ENCODE measurements at regions not wholly inside any gene's neighbourhood (a gene's known extent, or its start where the extent isn't known, plus 50 kb on each side); places are given as distances from the start of the nearest gene placed in this dataset.

GRCh38 chr15:61671736-61672135 lies 388.5 kb downstream of the VPS13C start:
- DNase-seq (no peak), ATAC-seq (ENCODE audit: insufficient read depth, low read depth) (no peak)
- no peak overlapping the region for H2AFZ ChIP-seq (ENCODE audit: low read depth, low read length)
- peaks cover 2% of the 10 kb centered on the region for H3K27me3 ChIP-seq (ENCODE audit: insufficient read depth, low read length, poor library complexity)
- no peak overlapping the region for H3K9ac ChIP-seq (ENCODE audit: low read depth, low read length)
- no peak overlapping the region for H3K27ac ChIP-seq (ENCODE audit: low read length)
- TF ChIP-seq, protein P1, sequence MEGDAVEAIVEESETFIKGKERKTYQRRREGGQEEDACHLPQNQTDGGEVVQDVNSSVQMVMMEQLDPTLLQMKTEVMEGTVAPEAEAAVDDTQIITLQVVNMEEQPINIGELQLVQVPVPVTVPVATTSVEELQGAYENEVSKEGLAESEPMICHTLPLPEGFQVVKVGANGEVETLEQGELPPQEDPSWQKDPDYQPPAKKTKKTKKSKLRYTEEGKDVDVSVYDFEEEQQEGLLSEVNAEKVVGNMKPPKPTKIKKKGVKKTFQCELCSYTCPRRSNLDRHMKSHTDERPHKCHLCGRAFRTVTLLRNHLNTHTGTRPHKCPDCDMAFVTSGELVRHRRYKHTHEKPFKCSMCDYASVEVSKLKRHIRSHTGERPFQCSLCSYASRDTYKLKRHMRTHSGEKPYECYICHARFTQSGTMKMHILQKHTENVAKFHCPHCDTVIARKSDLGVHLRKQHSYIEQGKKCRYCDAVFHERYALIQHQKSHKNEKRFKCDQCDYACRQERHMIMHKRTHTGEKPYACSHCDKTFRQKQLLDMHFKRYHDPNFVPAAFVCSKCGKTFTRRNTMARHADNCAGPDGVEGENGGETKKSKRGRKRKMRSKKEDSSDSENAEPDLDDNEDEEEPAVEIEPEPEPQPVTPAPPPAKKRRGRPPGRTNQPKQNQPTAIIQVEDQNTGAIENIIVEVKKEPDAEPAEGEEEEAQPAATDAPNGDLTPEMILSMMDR (IDR thresholded peaks at IDR 0.05; ENCODE audit: borderline replicate concordance, extremely low read depth, low read length, poor library complexity, severe bottlenecking): no peak
- no peak for TF ChIP-seq EZH2 (IDR thresholded peaks at IDR 0.05; ENCODE audit: borderline replicate concordance, low read depth, low read length, severe bottlenecking)
- no peak overlapping the region for H3K4me2 ChIP-seq (ENCODE audit: insufficient read depth, low read length)
- H4K20me1 ChIP-seq (ENCODE audit: insufficient read depth, low read length): no peaks in the 10 kb centered on the region
- no peaks in the 10 kb centered on the region for H3K79me2 ChIP-seq (ENCODE audit: insufficient read depth, low read length)
- no peak overlapping the region for H3K4me3 ChIP-seq (ENCODE audit: low read depth in 1 of 2, low read length in 2 of 2)
- no peaks in the 10 kb centered on the region for H3K36me3 ChIP-seq (ENCODE audit: insufficient read depth, low read length)
- H3K4me1 ChIP-seq (ENCODE audit: insufficient read depth, low read length): no peaks in the 10 kb centered on the region
- no peaks in the 10 kb centered on the region for H3K9me3 ChIP-seq (ENCODE audit: insufficient read depth, low read length, severe bottlenecking)

- Histone ChIP-seq H3K4me2 (ENCODE audit: insufficient read depth, low read length) (no peak overlapping the region), H3K9ac (ENCODE audit: low read depth, low read length) (no peak overlapping the region), H3K4me3 (ENCODE audit: low read depth in 1 of 2, low read length in 2 of 2) (no peak overlapping the region), H3K27ac (ENCODE audit: low read length) (no peak overlapping the region), H3K79me2 (ENCODE audit: insufficient read depth, low read length) (no peaks in the 10 kb centered on the region), H4K20me1 (ENCODE audit: insufficient read depth, low read length) (no peaks in the 10 kb centered on the region), H3K4me1 (ENCODE audit: insufficient read depth, low read length) (no peaks in the 10 kb centered on the region), H3K9me3 (ENCODE audit: insufficient read depth, low read length, severe bottlenecking) (no peaks in the 10 kb centered on the region), H3K36me3 (ENCODE audit: insufficient read depth, low read length) (no peaks in the 10 kb centered on the region), H2AFZ (ENCODE audit: low read depth, low read length) (no peak overlapping the region), H3K27me3 (ENCODE audit: insufficient read depth, low read length, poor library complexity) (peaks cover 2% of the 10 kb centered on the region)
- DNase-seq: no peak
- ATAC-seq (ENCODE audit: insufficient read depth, low read depth): no peak
- TF ChIP-seq, protein P1 (IDR thresholded peaks at IDR 0.05; ENCODE audit: borderline replicate concordance, extremely low read depth, low read length, poor library complexity, severe bottlenecking): no peak
- TF ChIP-seq EZH2 (IDR thresholded peaks at IDR 0.05; ENCODE audit: borderline replicate concordance, low read depth, low read length, severe bottlenecking): no peak
Measured at GRCh38 chr15:61668444-61668843, 391.8 kb downstream of the VPS13C start.

DNA sequence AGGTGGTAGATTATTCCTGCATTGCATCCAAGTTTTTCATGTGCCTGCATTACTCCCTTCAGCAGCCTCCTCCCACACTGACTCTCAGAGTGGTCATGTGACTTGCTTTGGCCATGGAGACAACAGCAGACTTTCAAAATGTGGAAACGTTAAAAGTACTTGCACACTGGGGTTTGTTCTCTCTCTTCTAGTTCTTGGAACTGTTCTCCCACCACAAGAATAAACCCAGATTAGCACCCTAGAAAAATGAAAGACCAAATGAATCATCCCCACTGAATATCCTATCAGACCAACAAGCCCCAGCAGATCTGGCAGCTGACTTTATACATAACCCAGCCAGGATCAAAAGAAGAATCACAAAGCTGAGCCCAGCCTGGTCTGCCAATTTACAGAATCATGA lies 398.5 kb downstream of the VPS13C start:
- H3K9ac ChIP-seq (ENCODE audit: low read depth, low read length): no peak overlapping the region
- H3K4me2 ChIP-seq (ENCODE audit: insufficient read depth, low read length): no peak overlapping the region
- no peak for TF ChIP-seq EZH2 (IDR thresholded peaks at IDR 0.05; ENCODE audit: borderline replicate concordance, low read depth, low read length, severe bottlenecking)
- TF ChIP-seq, protein P1 (IDR thresholded peaks at IDR 0.05; ENCODE audit: borderline replicate concordance, extremely low read depth, low read length, poor library complexity, severe bottlenecking): no peak
- H4K20me1 ChIP-seq (ENCODE audit: insufficient read depth, low read length): no peaks in the 10 kb centered on the region
- no peaks in the 10 kb centered on the region for H3K27me3 ChIP-seq (ENCODE audit: insufficient read depth, low read length, poor library complexity)
- ATAC-seq (ENCODE audit: insufficient read depth, low read depth) (no peak), DNase-seq (no peak)
- H2AFZ ChIP-seq (ENCODE audit: low read depth, low read length): no peak overlapping the region
- H3K9me3 ChIP-seq (ENCODE audit: insufficient read depth, low read length, severe bottlenecking): no peaks in the 10 kb centered on the region
- no peaks in the 10 kb centered on the region for H3K79me2 ChIP-seq (ENCODE audit: insufficient read depth, low read length)
- no peak overlapping the region for H3K4me3 ChIP-seq (ENCODE audit: low read depth in 1 of 2, low read length in 2 of 2)
- H3K27ac ChIP-seq (ENCODE audit: low read length): no peak overlapping the region
- no peaks in the 10 kb centered on the region for H3K4me1 ChIP-seq (ENCODE audit: insufficient read depth, low read length)
- no peaks in the 10 kb centered on the region for H3K36me3 ChIP-seq (ENCODE audit: insufficient read depth, low read length)

- Histone ChIP-seq H3K9ac (ENCODE audit: low read depth, low read length) (no peak overlapping the region), H3K4me3 (ENCODE audit: low read depth in 1 of 2, low read length in 2 of 2) (no peak overlapping the region), H3K4me1 (ENCODE audit: insufficient read depth, low read length) (no peaks in the 10 kb centered on the region), H3K9me3 (ENCODE audit: insufficient read depth, low read length, severe bottlenecking) (no peaks in the 10 kb centered on the region), H3K27ac (ENCODE audit: low read length) (no peak overlapping the region), H3K4me2 (ENCODE audit: insufficient read depth, low read length) (no peak overlapping the region), H3K27me3 (ENCODE audit: insufficient read depth, low read length, poor library complexity) (no peaks in the 10 kb centered on the region), H3K79me2 (ENCODE audit: insufficient read depth, low read length) (no peaks in the 10 kb centered on the region), H3K36me3 (ENCODE audit: insufficient read depth, low read length) (no peaks in the 10 kb centered on the region), H4K20me1 (ENCODE audit: insufficient read depth, low read length) (no peaks in the 10 kb centered on the region), H2AFZ (ENCODE audit: low read depth, low read length) (no peak overlapping the region)
- DNase-seq: no peak
- TF ChIP-seq, protein P1 (IDR thresholded peaks at IDR 0.05; ENCODE audit: borderline replicate concordance, extremely low read depth, low read length, poor library complexity, severe bottlenecking): no peak
- TF ChIP-seq EZH2 (IDR thresholded peaks at IDR 0.05; ENCODE audit: borderline replicate concordance, low read depth, low read length, severe bottlenecking): no peak
- no peak for ATAC-seq (ENCODE audit: insufficient read depth, low read depth)
Measured at GRCh38 chr15:61660579-61660978, 399.7 kb downstream of the VPS13C start.
